T-helper 2 cell treated with Interferon-gamma antibody and Interleukin-4, amounts not matched to agents 5 μg/mL and 100 μg/mL, for 36 hours (primary cell): ENCODE measurements at regions not wholly inside any gene's neighbourhood (a gene's known extent, or its start where the extent isn't known, plus 50 kb on each side); places are given as distances from the start of the nearest gene placed in this dataset.
"Not testable (repeated sequence)": the region's sequence is repeated elsewhere in the genome, so short reads cannot be mapped to it uniquely, and the experiment has no call there.

Experiments used
- DNase-seq: peaks from one replicate; pipeline ENCODE4 v3.0.0; 2021; ENCODE audit warnings: low spot score
- H3K27ac Mint-ChIP-seq: one replicate; pipeline ENCODE4 v1.8.0; 2021; ENCODE audit warnings: mild to moderate bottlenecking, mixed read lengths
- H3K27me3 Mint-ChIP-seq: one replicate; pipeline ENCODE4 v1.8.0; 2021; ENCODE audit warnings: low read depth, mixed read lengths
- H3K36me3 Mint-ChIP-seq: one replicate; pipeline ENCODE4 v1.8.0; 2021; ENCODE audit warnings: low read depth, mixed read lengths
- H3K4me1 Mint-ChIP-seq: one replicate; pipeline ENCODE4 v1.8.0; 2021; ENCODE audit warnings: low read depth, mixed read lengths
- H3K4me3 Mint-ChIP-seq: one replicate; pipeline ENCODE4 v1.8.0; 2022; ENCODE audit warnings: mild to moderate bottlenecking, moderate library complexity, mixed read lengths
- H3K9me3 Mint-ChIP-seq: one replicate; pipeline ENCODE4 v1.8.0; 2021; ENCODE audit warnings: mixed read lengths

DNA sequence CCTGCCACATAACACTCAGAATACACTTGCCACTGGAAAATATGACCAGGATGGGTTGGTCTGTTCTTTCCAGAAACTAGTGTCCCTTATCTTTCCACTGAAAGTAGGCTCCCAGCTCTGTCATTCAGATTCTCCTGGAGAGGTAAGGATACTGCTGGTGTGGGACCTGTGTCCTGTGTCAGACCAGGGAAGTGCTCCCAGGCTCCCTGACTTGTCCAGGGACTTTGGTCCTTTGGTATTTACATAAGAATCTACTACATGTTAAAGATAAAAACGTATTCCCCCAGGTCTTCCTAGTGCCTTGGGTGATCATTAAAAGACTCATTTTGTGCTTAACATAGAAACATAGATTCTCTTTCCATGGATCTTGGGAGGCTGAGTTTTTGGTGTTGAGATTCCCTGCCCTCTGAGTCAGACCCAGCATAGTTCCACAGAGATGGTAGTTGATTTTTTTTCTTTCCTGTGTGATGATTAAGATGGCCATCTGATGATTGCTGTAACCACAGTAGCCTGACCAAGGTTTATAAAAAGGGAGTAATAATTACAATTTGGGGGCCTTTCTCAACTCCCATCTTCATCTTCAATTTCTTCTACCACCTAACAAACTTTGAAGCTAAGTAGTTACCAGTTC, 159.8 kb upstream of the JADE1 start:
- Mint-ChIP-seq H3K4me3 (no peak overlapping the region), H3K9me3 (peaks cover 2% of the 10 kb centered on the region), H3K36me3 (no peaks in the 10 kb centered on the region), H3K27me3 (no peaks in the 10 kb centered on the region), H3K4me1 (no peaks in the 10 kb centered on the region), H3K27ac (no peak overlapping the region)
- no peak for DNase-seq

DNA sequence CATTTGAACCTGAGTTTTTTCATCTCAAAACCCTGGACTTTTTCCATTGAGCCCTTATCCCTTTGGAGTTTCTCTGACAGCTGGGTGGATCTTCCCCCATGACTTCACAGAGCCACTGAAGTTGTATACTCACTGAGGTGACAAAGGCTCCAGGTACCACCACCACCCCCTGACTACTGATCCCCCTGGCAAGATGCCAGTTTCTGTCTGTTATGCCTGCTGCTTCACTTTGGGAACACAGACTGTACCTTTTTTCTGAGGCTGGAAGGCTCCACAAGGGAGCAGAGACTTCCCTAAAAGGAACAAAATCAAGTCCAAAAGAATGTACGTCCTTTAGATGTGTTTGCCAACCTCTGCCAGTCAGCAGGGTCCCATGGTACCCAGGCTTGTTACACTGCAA, 160.3 kb upstream of the JADE1 start:
- DNase-seq = no peak
- H3K4me3 Mint-ChIP-seq = no peak overlapping the region
- no peaks in the 10 kb centered on the region for H3K9me3 Mint-ChIP-seq
- no peaks in the 10 kb centered on the region for H3K27me3 Mint-ChIP-seq
- no peaks in the 10 kb centered on the region for H3K36me3 Mint-ChIP-seq
- no peaks in the 10 kb centered on the region for H3K4me1 Mint-ChIP-seq
- no peak overlapping the region for H3K27ac Mint-ChIP-seq

DNA sequence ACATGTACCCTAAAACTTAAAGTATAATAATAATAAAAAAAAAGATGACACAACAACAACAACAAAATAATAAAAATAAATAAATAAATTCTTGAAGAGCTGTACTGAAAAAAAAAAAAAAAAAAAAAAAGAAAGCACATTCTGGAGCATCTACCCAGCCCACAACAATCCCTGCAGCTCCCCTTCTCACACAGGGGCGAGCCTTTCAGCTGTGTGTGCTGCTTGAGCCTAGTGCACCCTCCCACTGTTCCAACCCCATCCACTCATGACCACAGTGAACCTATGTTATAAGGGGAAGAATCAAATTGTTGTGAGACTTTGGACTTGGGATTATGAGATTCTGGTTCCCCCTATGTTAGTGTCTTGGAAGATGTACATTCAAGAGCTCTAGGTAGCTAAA, 161.5 kb upstream of the JADE1 start:
- H3K27me3 Mint-ChIP-seq = no peaks in the 10 kb centered on the region
- no peak for DNase-seq

DNA sequence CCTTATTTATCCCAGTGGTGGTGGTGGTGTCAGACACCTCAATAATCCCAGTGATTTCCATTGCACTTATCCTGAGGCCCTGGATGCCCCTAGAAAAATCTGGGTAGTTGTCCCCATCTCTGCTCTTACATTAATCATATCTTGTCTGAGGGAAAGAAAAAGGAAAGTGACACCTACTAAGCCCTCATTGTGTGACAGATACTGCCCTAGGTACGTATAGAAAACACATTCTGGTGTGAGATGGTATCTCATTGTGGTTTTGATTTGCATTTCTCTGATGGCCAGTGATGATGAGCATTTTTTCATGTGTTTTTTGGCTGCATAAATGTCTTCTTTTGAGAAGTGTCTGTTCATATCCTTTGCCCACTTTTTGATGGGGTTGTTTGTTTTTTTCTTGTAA, 162.6 kb upstream of the JADE1 start:
- H3K4me3 Mint-ChIP-seq, H3K4me1 Mint-ChIP-seq, H3K27ac Mint-ChIP-seq, H3K27me3 Mint-ChIP-seq, H3K9me3 Mint-ChIP-seq, H3K36me3 Mint-ChIP-seq, DNase-seq: not testable (repeated sequence)

More for the DNA sequence above, 161.5 kb upstream of the JADE1 start:
- H3K4me3 Mint-ChIP-seq = no peak overlapping the region
- no peak overlapping the region for H3K27ac Mint-ChIP-seq
- H3K4me1 Mint-ChIP-seq = no peaks in the 10 kb centered on the region
- no peaks in the 10 kb centered on the region for H3K36me3 Mint-ChIP-seq
- no peaks in the 10 kb centered on the region for H3K9me3 Mint-ChIP-seq

DNA sequence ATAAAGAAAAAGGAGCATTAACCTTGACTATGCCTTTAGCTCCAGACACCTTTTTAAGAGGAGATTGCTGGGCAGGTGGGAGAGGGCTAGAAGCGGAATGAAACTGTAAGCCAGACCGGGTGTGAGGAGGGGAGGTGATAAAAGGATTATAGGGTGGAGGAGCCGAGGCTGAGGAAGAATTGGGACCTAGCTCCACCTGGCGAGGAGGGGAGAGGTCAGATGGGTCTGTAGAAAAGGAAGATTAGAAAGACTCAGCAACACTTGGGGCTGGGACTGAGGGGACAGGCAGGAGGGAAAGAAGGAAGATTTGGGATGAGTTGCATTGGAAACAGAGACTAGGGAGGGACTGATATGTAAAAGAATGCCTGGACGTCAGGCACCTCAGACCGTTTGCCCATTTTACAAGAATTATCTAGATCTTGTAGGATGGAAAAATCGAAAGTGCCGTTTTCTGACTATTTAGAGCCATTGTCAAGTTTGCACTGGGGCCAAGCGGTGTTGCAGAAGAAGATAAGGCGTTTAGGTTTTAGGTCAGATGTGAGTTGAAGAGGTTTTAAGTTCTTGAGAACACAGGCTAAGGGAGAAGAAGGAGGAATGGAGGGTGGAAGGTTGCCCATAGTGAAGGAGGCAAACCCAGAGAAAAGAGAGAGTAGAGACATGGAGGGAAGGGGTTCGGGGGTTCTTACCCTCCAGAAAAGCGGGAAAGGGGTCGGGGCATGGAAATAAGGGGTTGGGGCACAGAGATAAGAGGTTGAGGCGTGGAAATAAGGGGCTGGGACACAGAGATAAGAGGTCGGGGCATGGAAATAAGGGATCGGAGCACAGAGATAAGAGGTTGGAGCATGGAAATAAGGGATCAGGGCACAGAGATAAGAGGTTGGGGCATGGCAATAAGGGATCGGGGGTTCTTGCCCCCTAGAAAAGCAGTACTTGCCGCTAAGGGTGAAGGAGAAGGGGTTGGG, 164.5 kb upstream of the JADE1 start:
- H3K36me3 Mint-ChIP-seq, H3K27me3 Mint-ChIP-seq, H3K27ac Mint-ChIP-seq, DNase-seq, H3K4me3 Mint-ChIP-seq, H3K4me1 Mint-ChIP-seq, H3K9me3 Mint-ChIP-seq: not testable (repeated sequence)

DNA sequence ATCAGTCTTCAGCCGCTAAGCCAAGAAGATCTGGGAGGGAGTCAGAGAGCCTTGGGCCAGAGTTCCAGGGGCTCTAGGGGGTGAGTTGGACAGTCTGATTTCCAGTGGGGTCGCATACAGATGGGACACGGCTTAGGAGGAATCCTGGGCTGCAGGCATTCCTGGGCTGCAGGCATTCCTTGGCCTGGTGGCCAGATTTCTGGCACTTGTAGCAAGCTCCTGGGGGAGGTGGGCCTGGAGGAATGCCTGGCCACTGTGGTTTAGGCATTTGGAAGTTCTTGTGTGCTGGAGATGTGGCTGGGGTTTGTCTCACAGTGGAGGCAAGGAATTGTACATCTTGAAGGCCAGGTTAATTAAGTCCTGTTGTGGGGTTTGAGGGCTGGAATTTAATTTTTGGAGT, 165.4 kb upstream of the JADE1 start:
- H3K36me3 Mint-ChIP-seq, H3K4me1 Mint-ChIP-seq, H3K27ac Mint-ChIP-seq, H3K9me3 Mint-ChIP-seq, H3K27me3 Mint-ChIP-seq, H3K4me3 Mint-ChIP-seq, DNase-seq: not testable (repeated sequence)

DNA sequence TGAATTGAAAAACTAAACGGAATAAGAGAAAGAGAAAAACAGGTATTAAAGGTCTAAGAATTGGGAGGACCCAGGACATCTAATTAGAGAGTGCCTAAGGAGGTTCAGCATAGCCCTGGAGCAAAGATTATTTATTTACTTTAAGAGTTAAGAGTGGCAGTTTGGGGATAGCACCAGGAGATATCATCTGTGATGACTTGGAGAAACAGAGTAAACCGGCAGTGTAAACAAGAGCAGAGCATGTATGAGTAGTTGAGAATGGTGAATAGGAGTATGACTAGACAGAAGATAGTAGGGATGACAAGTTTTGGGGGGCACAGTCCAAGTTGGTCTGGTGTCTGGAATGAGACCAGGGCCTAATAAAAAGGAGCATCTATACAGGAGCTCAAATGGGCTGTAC, 167.9 kb upstream of the JADE1 start:
- not testable (repeated sequence) for H3K4me3 Mint-ChIP-seq, H3K27ac Mint-ChIP-seq, H3K36me3 Mint-ChIP-seq

DNA sequence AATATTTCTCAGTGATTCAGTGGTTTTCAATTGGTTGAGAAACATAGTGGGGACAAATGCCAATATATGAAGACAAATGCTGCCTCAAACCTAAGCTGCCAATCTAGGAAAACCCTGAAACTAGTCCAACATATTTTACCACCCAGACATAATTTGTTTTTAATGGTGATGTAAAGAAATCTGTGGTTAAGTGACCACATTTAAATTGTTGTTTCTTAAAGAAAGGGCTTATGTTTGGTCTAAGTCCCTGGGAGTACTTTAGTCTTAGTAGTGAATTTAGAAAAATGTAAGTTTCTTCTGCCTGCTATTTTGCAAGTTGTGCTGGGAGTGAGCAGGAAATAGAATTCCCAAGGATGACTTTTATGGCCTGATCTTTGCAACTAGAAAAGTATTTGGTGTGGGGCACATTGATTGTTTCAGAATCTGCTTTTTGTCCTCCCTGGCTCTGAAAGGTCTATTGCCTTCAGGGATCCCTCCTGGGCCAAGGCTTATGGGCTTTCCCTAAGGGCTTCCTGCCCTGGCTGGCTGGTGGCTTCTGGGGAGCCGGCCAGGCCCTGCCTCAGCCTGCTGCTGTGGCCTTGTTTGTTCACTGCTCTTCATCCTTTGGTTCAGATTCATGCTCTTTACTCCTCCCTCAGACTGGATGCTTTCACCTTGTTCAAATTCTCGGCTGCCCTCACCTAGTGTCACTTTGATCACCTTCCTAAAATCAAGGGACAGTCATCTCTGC, 169.8 kb upstream of the JADE1 start:
- no peak for DNase-seq
- no peaks in the 10 kb centered on the region for H3K9me3 Mint-ChIP-seq
- H3K27ac Mint-ChIP-seq = no peak overlapping the region
- no peaks in the 10 kb centered on the region for H3K4me1 Mint-ChIP-seq
- H3K36me3 Mint-ChIP-seq = no peaks in the 10 kb centered on the region
- H3K27me3 Mint-ChIP-seq = peaks cover 2% of the 10 kb centered on the region
- no peak overlapping the region for H3K4me3 Mint-ChIP-seq

More for the DNA sequence above, 167.9 kb upstream of the JADE1 start:
- H3K4me1 Mint-ChIP-seq, H3K9me3 Mint-ChIP-seq, DNase-seq, H3K27me3 Mint-ChIP-seq: not testable (repeated sequence)

DNA sequence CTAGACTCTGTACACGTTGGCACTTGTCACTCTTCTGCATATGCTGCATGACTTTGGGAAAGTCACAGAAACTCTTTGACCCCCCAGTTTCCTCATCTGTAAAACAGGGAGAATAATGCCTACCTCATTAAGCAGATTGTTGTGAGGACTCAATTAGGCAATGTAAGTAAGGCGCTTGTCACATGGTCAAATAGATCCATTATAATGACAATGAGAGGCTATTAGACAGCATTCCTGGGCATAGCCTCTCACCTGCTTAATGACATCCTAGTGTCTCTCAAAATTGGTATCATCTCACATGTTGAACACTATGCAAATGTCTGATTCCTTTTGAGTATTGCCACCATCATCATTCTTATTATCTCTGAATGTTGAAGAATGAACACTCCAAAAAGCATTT, 172.6 kb upstream of the JADE1 start:
- no peaks in the 10 kb centered on the region for H3K36me3 Mint-ChIP-seq
- H3K4me1 Mint-ChIP-seq = no peaks in the 10 kb centered on the region
- H3K9me3 Mint-ChIP-seq = no peaks in the 10 kb centered on the region
- peaks cover 2% of the 10 kb centered on the region for H3K27me3 Mint-ChIP-seq
- no peak overlapping the region for H3K27ac Mint-ChIP-seq
- no peak for DNase-seq
- no peak overlapping the region for H3K4me3 Mint-ChIP-seq

DNA sequence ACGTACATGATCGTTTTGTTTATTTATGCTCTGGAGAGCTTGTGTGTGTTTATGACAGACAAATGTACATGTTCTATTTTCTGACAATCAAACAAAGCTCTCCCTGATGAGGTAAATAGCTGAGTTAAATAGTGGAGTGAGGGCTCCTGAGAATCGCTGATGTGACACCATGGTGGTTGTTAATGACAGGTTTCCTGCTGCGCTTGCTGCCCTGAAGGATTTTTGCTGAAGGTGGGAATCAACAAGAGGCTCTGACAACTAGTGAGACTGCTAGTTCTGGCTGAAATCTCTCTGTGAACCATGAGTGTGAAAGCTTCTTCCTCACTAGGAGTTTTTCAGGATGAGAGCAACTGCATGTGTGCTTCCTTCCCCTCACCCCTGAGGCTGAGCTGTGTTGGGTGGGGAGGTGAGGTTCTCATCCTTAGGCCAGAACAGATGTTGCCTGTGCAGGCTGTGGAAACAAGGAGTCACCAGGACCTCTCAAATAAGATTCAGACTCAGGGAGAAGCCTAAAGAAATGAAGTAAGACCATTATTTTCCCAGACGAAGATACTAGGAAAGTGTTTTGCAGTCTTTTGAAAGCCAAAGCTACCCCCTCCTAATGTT, 173.4 kb upstream of the JADE1 start:
- Mint-ChIP-seq H3K4me1 (no peaks in the 10 kb centered on the region), H3K36me3 (no peaks in the 10 kb centered on the region), H3K4me3 (no peak overlapping the region), H3K9me3 (no peaks in the 10 kb centered on the region), H3K27me3 (peaks cover 2% of the 10 kb centered on the region), H3K27ac (no peak overlapping the region)
- no peak for DNase-seq

DNA sequence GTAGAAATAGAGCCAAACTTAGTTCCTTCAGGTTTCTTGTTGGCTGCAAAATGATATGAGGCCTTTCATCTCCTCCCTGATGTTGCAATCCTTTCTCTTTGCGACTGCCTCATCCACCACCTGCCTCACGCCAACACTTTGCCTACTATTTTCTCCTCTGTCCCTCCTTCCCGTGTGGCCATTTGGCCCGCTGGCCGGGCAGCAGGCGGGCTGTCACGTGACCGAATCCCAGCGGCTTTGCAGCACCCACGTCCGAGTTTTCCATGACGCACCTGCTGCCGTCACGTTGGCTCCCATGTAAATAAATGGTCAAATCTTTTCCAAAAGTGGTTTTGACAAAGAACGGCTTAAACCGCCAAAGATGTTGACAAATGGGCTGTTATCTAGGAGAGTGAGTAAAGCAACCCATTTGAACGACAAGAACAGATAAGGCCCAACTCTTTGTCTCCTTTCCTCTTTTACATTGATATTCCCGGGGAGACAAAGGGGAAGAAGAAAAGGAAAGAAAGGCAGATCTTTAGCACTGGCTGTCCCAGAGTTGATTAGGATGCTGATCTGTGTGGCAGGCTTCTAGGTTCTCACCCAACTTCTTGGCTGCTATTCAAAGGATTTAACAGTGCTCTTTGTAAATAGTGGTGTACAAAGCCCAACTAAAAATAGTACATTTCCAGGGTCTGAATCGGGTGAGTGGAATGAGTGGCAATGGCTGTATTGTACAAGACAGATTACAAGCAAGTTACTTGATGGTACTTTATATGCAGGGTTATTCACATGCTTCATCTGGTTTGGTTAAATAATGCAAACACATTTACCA, 174.2 kb upstream of the JADE1 start:
- H3K4me1 Mint-ChIP-seq = no peaks in the 10 kb centered on the region
- no peaks in the 10 kb centered on the region for H3K36me3 Mint-ChIP-seq
- H3K4me3 Mint-ChIP-seq = no peak overlapping the region
- no peak for DNase-seq
- H3K27ac Mint-ChIP-seq = no peak overlapping the region
- H3K9me3 Mint-ChIP-seq = no peaks in the 10 kb centered on the region
- peaks cover 2% of the 10 kb centered on the region for H3K27me3 Mint-ChIP-seq

DNA sequence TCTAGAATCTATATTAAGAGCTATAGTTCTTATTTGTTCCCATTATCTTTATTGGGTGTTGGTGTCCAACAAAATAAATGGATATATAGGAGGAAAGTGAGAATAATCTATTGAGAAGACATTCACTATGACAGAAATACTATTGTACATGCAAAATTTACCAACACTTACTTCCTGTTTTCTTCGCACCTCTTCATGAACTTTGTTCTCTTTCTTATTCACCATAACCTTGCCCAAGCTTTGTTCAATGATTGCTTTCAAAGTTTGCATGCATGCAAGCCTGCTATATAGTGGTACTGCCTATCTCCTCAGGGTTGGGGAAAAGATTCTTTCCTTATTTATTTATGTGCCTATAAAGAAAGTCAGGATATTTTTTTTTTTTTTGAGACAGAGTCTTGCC, 176.4 kb upstream of the JADE1 start:
- H3K36me3 Mint-ChIP-seq = no peaks in the 10 kb centered on the region
- H3K27ac Mint-ChIP-seq = no peak overlapping the region
- no peak for DNase-seq

DNA sequence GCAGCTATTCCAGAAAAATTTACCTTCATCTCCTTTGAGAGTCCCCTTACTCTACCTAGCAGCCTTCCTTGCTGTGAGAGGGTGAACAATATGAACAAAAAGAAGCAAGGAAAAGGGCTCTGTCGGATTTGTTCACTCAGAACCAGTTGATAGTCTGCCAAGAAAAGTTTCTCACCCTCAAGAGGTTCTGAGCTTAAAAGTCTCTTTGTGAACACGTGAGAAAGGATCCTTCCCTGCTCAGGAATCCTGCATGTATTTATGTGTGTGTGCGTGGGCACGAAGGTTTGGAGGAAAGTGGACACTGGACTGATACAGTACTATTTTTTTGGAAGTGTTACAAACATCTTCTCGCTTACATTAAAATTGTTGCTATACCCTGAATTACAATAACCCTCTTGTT, 178.6 kb upstream of the JADE1 start:
- H3K9me3 Mint-ChIP-seq = no peaks in the 10 kb centered on the region
- no peak overlapping the region for H3K4me3 Mint-ChIP-seq
- H3K4me1 Mint-ChIP-seq = no peaks in the 10 kb centered on the region
- peaks cover 16% of the 10 kb centered on the region for H3K27me3 Mint-ChIP-seq
- DNase-seq = no peak
- no peak overlapping the region for H3K27ac Mint-ChIP-seq
- no peaks in the 10 kb centered on the region for H3K36me3 Mint-ChIP-seq

More for the DNA sequence above, 176.4 kb upstream of the JADE1 start:
- no peaks in the 10 kb centered on the region for H3K9me3 Mint-ChIP-seq
- peaks cover 9% of the 10 kb centered on the region for H3K27me3 Mint-ChIP-seq
- no peaks in the 10 kb centered on the region for H3K4me1 Mint-ChIP-seq
- H3K4me3 Mint-ChIP-seq = no peak overlapping the region
